ENCODE measurements at regions not wholly inside any gene's neighbourhood (a gene's known extent, or its start where the extent isn't known, plus 50 kb on each side); places are given as distances from the start of the nearest gene placed in this dataset.

DNA sequence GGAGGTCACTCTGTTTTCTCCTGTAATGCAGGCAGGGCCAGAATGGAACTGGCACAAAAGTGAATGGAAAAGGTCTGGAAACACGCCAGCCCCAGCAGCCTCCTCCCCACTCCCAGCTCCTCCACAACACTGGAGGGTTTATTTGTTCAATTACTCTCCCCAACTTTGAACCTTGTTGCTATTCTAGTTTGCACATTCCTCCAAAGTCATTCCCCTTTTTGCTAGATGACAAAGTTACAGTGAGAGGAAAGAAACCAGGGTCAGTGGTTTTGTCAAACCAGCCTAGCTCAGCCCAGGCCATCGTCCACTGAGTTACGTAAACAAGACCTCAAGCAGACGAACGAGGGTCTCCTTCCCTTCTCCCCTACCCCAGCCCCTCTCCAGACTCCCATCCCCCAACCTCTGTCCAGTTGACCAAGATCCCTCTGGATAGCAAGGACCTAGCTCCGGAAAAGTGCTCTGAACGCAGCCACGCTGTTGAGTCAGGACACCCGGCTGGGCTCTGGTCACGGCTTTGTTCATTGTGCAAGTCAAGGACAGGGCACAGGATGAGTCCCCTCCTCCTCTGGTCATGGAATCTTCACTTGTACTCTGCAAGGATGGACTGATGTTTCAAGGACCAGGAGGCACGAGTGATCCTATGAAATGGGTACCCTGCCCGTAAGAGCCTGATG, 180.0 kb downstream of the USP12 start:
- Histone ChIP-seq H3K4me1 (replicated peaks in 1 of 2; ENCODE audit: control insufficient read depth in 2 of 2, insufficient read depth in 2 of 2, low read length in 2 of 2) (peaks cover 7 to 8% of the 10 kb centered on the region in 2 experiments; a peak in 4 of 5 replicates), H3K27ac (ENCODE audit: extremely low read depth, low read depth, low read length) (no peak overlapping the region), H2AFZ (ENCODE audit: low read depth, low read length) (no peak overlapping the region), H3K9me1 (ENCODE audit: control insufficient read depth, insufficient read depth, low read length) (no peaks in the 10 kb centered on the region), H3K4me3 (no peak overlapping the region), H3K9ac (ENCODE audit: insufficient read depth in 1 of 2, low read depth in 2 of 2, low read length in 2 of 2) (no peak overlapping the region), H3K36me3 (ENCODE audit: control insufficient read depth, insufficient read depth, low read length) (no peaks in the 10 kb centered on the region), H4K20me1 (replicated peaks; ENCODE audit: control insufficient read depth, insufficient read depth, low read length) (no peaks in the 10 kb centered on the region), H3K9me3 (replicated peaks; ENCODE audit: control insufficient read depth, insufficient read depth, low read depth, low read length) (no peaks in the 10 kb centered on the region), H3K79me2 (ENCODE audit: control insufficient read depth, insufficient read depth, low read length) (no peaks in the 10 kb centered on the region), H3K4me2 (ENCODE audit: insufficient read depth, low read length) (no peak overlapping the region), H3K27me3 (ENCODE audit: control insufficient read depth in 2 of 2, insufficient read depth in 2 of 2, low read length in 2 of 2) (peaks cover 3 to 4% of the 10 kb centered on the region in 2 experiments; a peak in 3 of 5 replicates)
- ChIA-PET POLR2A (no interaction called here), CTCF (ENCODE audit: low intra/inter-chr PET ratio) (no interaction called here)
- no TSS peak for BruUV-seq (replicated peaks)
- FAIRE-seq: no peak
- intact Hi-C loops (cut with micrococcal nuclease) (no loop called here), in situ Hi-C loops (cut with MboI) (no loop called here)
- no peak for ATAC-seq
- WGBS (ENCODE audit: insufficient coverage, low coverage, missing lambda C conversion rate): 44% methylated on average over 8 of the region's 12 CpGs
- no peak for DNase-seq (ENCODE audit: extremely low read depth in 1 of 4, low spot score in 3 of 4)
- no peak for TF ChIP-seq SNIP1 (IDR thresholded peaks at IDR 0.05; ENCODE audit: low read depth)
- TF ChIP-seq, protein P1, sequence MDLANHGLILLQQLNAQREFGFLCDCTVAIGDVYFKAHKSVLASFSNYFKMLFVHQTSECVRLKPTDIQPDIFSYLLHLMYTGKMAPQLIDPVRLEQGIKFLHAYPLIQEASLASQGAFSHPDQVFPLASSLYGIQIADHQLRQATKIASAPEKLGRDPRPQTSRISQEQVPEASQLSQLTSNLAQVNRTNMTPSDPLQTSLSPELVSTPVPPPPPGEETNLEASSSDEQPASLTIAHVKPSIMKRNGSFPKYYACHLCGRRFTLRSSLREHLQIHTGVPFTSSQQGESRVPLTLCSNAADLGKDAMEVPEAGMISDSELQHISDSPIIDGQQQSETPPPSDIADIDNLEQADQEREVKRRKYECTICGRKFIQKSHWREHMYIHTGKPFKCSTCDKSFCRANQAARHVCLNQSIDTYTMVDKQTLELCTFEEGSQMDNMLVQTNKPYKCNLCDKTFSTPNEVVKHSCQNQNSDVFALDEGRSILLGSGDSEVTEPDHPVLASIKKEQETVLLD (IDR thresholded peaks at IDR 0.05): no peak
- TF ChIP-seq PHTF2 (CRISPR knock-in tag; IDR thresholded peaks at IDR 0.05): no peak
- no peak for TF ChIP-seq ILF3 (IDR thresholded peaks at IDR 0.05; ENCODE audit: borderline replicate concordance)
- TF ChIP-seq, protein P2, sequence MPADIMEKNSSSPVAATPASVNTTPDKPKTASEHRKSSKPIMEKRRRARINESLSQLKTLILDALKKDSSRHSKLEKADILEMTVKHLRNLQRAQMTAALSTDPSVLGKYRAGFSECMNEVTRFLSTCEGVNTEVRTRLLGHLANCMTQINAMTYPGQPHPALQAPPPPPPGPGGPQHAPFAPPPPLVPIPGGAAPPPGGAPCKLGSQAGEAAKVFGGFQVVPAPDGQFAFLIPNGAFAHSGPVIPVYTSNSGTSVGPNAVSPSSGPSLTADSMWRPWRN (IDR thresholded peaks at IDR 0.05; ENCODE audit: low read depth): no peak
- no peak for TF ChIP-seq RBFOX2 (IDR thresholded peaks at IDR 0.05; ENCODE audit: low read depth, low read length)
- no peak for TF ChIP-seq TCFL5 (CRISPR knock-in tag; conservative IDR thresholded peaks at IDR 0.05)

Data from K562 (cell line).